NT2/D1 (cell line): ENCODE measurements at regions not wholly inside any gene's neighbourhood (a gene's known extent, or its start where the extent isn't known, plus 50 kb on each side); places are given as distances from the start of the nearest gene placed in this dataset.

Source experiments
- DNase-seq: peaks from one replicate; pipeline ENCODE4 v3.0.0-alpha.2; 2011; ENCODE audit warnings: low read depth, low spot score
- H3K27me3 ChIP-seq: 2 replicates; pipeline ENCODE4 v1.6.0; 2011; ENCODE audit warnings: mild to moderate bottlenecking; ENCODE audit not compliant: insufficient read length, insufficient read depth
- H3K36me3 ChIP-seq: 2 replicates; pipeline ENCODE4 v1.6.1; 2011; ENCODE audit warnings: mild to moderate bottlenecking, low read length, mixed read lengths; ENCODE audit not compliant: insufficient read depth, insufficient read length
- H3K4me1 ChIP-seq: 2 replicates; pipeline ENCODE4 v1.5.1; 2011; ENCODE audit not compliant: insufficient read depth, insufficient read length
- H3K4me3 ChIP-seq: 2 replicates; pipeline ENCODE4 v1.5.1; 2011; ENCODE audit warnings: low read depth; ENCODE audit not compliant: insufficient read length
- H3K9ac ChIP-seq: 2 replicates; pipeline ENCODE4 v1.6.0; 2011; ENCODE audit warnings: low read depth; ENCODE audit not compliant: insufficient read length
- H3K9me3 ChIP-seq: 2 replicates; pipeline ENCODE4 v1.5.1; 2011; ENCODE audit warnings: mild to moderate bottlenecking, low read length; ENCODE audit not compliant: insufficient read depth
- SUZ12 ChIP-seq: IDR thresholded peaks from 2 replicates; pipeline ENCODE4 v1.6.1; 2011; ENCODE audit not compliant: insufficient read length, insufficient read depth; ENCODE audit errors: extremely low read depth
- YY1 ChIP-seq: IDR thresholded peaks from 2 replicates; pipeline ENCODE4 v1.6.1; 2011; ENCODE audit not compliant: insufficient read length, insufficient read depth
- ZNF274 ChIP-seq: IDR thresholded peaks from 2 replicates; pipeline ENCODE4 v1.6.1; 2011; ENCODE audit warnings: mild to moderate bottlenecking, low read depth, low read length

GRCh38 chr4:26227601-26228229, 93.1 kb upstream of the RBPJ start:
- TF ChIP-seq SUZ12, result no peak
- H3K9me3 ChIP-seq, result no peaks in the 10 kb centered on the region
- no peak overlapping the region for H3K9ac ChIP-seq
- DNase-seq, result no peak
- H3K27me3 ChIP-seq, result no peaks in the 10 kb centered on the region
- no peak overlapping the region for H3K4me3 ChIP-seq
- no peaks in the 10 kb centered on the region for H3K36me3 ChIP-seq
- no peaks in the 10 kb centered on the region for H3K4me1 ChIP-seq

- no peaks in the 10 kb centered on the region for H3K36me3 ChIP-seq
- TF ChIP-seq SUZ12, result no peak
- no peak for TF ChIP-seq ZNF274
- no peak for TF ChIP-seq YY1
- H3K27me3 ChIP-seq, result no peaks in the 10 kb centered on the region
- no peaks in the 10 kb centered on the region for H3K4me1 ChIP-seq
- no peak overlapping the region for H3K9ac ChIP-seq
- DNase-seq, result no peak
- no peaks in the 10 kb centered on the region for H3K9me3 ChIP-seq
- H3K4me3 ChIP-seq, result no peak overlapping the region
Measured at GRCh38 chr4:26228883-26229282, 91.9 kb upstream of the RBPJ start.

GRCh38 chr4:26229974-26230373, 90.8 kb upstream of the RBPJ start:
- H3K27me3 ChIP-seq, result no peaks in the 10 kb centered on the region
- no peak for DNase-seq
- TF ChIP-seq SUZ12 (no peak), ZNF274 (no peak), YY1 (no peak)
- H3K9me3 ChIP-seq, result no peaks in the 10 kb centered on the region
- no peak overlapping the region for H3K4me3 ChIP-seq
- no peaks in the 10 kb centered on the region for H3K36me3 ChIP-seq
- H3K4me1 ChIP-seq, result no peaks in the 10 kb centered on the region
- H3K9ac ChIP-seq, result no peak overlapping the region

GRCh38 chr4:26233350-26233749, 87.5 kb upstream of the RBPJ start:
- Histone ChIP-seq H3K4me3 (no peak overlapping the region), H3K27me3 (no peaks in the 10 kb centered on the region), H3K9me3 (peaks cover 6% of the 10 kb centered on the region; the same call in 1 of the 2 replicates), H3K36me3 (no peaks in the 10 kb centered on the region), H3K4me1 (no peaks in the 10 kb centered on the region), H3K9ac (no peak overlapping the region)
- no peak for DNase-seq
- TF ChIP-seq YY1, result no peak
- TF ChIP-seq ZNF274, result no peak
- TF ChIP-seq SUZ12, result no peak

DNA sequence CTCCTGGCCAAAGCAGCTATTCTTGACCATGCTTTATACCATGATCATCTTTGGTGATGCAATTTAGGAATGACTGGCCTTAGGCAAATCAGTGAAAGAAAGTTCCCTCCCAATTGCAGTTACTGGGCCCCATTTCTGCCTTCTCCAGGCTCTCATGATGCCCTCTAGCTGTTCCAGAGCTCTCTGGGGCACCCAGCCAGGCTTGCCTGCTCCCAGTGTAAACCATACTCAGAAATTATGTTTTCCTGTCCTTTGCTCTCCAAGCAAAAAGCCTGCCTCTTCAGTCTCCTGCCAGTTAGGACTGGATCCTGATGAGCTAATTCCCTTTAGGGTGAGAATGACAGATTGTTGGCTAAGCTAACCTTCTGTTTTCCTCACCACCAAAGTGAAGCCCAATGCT, 85.3 kb upstream of the RBPJ start:
- H3K4me3 ChIP-seq, result no peak overlapping the region
- no peak for TF ChIP-seq YY1
- no peak for TF ChIP-seq ZNF274
- TF ChIP-seq SUZ12, result no peak
- peaks cover 6% of the 10 kb centered on the region; the same call in 1 of the 2 replicates for H3K9me3 ChIP-seq
- H3K9ac ChIP-seq, result no peak overlapping the region
- no peaks in the 10 kb centered on the region for H3K36me3 ChIP-seq
- no peak for DNase-seq
- H3K27me3 ChIP-seq, result no peaks in the 10 kb centered on the region
- peaks cover 2% of the 10 kb centered on the region for H3K4me1 ChIP-seq

GRCh38 chr4:26237916-26238315, 82.9 kb upstream of the RBPJ start:
- peaks cover 2% of the 10 kb centered on the region for H3K4me1 ChIP-seq
- no peak overlapping the region for H3K4me3 ChIP-seq
- no peaks in the 10 kb centered on the region for H3K36me3 ChIP-seq
- no peaks in the 10 kb centered on the region for H3K27me3 ChIP-seq
- DNase-seq, result no peak
- H3K9me3 ChIP-seq, result peaks cover 6% of the 10 kb centered on the region; the same call in 1 of the 2 replicates
- no peak overlapping the region for H3K9ac ChIP-seq
- no peak for TF ChIP-seq YY1
- no peak for TF ChIP-seq ZNF274
- no peak for TF ChIP-seq SUZ12

DNA sequence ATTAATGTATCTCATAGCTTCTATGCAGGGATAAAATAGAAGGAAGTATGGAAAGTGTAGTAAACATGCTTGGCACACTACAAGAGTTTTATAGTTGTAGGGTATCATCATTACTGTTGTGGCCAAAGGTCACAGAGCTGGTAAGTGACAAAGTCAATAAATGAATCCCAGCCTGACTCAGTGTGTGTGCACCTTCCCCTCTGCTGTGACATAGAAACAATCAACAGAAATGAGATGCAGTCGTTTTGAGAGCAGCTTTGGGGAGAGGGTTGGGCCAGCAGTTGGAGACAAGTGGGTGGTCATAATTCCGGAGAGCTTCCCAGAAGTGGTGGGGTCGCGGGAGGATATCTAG, 82.4 kb upstream of the RBPJ start:
- H3K9ac ChIP-seq, result no peak overlapping the region
- TF ChIP-seq YY1 (no peak), ZNF274 (no peak), SUZ12 (no peak)
- no peak for DNase-seq

More for the DNA sequence above, 82.4 kb upstream of the RBPJ start:
- Histone ChIP-seq H3K4me3 (no peak overlapping the region), H3K4me1 (peaks cover 2% of the 10 kb centered on the region), H3K9me3 (peaks cover 6% of the 10 kb centered on the region; the same call in 1 of the 2 replicates), H3K27me3 (no peaks in the 10 kb centered on the region), H3K36me3 (no peaks in the 10 kb centered on the region)
